GM10266 (cell line): ENCODE measurements at regions not wholly inside any gene's neighbourhood (a gene's known extent, or its start where the extent isn't known, plus 50 kb on each side); places are given as distances from the start of the nearest gene placed in this dataset.

Experiments
- DNase-seq: peaks from one replicate; pipeline ENCODE4 v3.0.0; 2012; ENCODE audit errors: extremely low spot score
- CTCF ChIP-seq: IDR thresholded peaks from 2 replicates; pipeline ENCODE4 v1.5.1; 2012; ENCODE audit warnings: mild to moderate bottlenecking, low read depth; ENCODE audit not compliant: control insufficient read depth, insufficient read depth; ENCODE audit errors: missing control alignments

GRCh38 chr10:28137907-28138880 lies 139.3 kb upstream of the ODAD2 start:
- DNase-seq: no peak
- no peak for TF ChIP-seq CTCF

GRCh38 chr10:28135258-28135657 lies 136.4 kb upstream of the ODAD2 start:
- no peak for DNase-seq
- no peak for TF ChIP-seq CTCF

GRCh38 chr10:28130267-28130666 lies 131.4 kb upstream of the ODAD2 start:
- no peak for TF ChIP-seq CTCF
- DNase-seq: no peak

GRCh38 chr10:28127881-28128280 lies 129.0 kb upstream of the ODAD2 start:
- no peak for DNase-seq
- TF ChIP-seq CTCF: no peak

GRCh38 chr10:28125701-28126100 lies 126.8 kb upstream of the ODAD2 start:
- no peak for TF ChIP-seq CTCF
- DNase-seq: no peak

GRCh38 chr10:28120795-28121194 lies 121.9 kb upstream of the ODAD2 start:
- TF ChIP-seq CTCF: no peak
- no peak for DNase-seq

GRCh38 chr10:28120043-28120749 lies 121.3 kb upstream of the ODAD2 start:
- no peak for TF ChIP-seq CTCF
- no peak for DNase-seq
